Panc1 (cell line): ENCODE measurements at regions not wholly inside any gene's neighbourhood (a gene's known extent, or its start where the extent isn't known, plus 50 kb on each side); places are given as distances from the start of the nearest gene placed in this dataset.
A peak's percentile ranks its signal among the peaks of the same experiment; 100 is the strongest.

ENCODE experiments used
- ATAC-seq: fragments of 200-7000 bp; cut with Tn5 transposase; 2 replicates; pipeline ENCODE4 v1.9.1; 2020; ENCODE audit warnings: mild to moderate bottlenecking, moderate library complexity
- BruUV-seq: library from RNA; stranded (reverse); fragments of 400-500 nt; replicated peaks from 2 replicates; lab custom pipeline; 2021; lab: Mats Ljungman, UMichigan
- CTCF ChIA-PET: fragments of 300-600 bp; sonication (Branson Sonifier 250); formaldehyde crosslinking; loops from one replicate; lab custom pipeline; 2022; ENCODE audit warnings: antibody characterized with exemption; lab: Charles Lee
- POLR2A ChIA-PET: fragments of 300-600 bp; sonication (Branson Sonifier 250); formaldehyde crosslinking; loops from one replicate; lab custom pipeline; 2022; ENCODE audit warnings: antibody characterized with exemption; lab: Charles Lee
- DNase-seq: peaks from one replicate; pipeline ENCODE4 v3.0.0-alpha.2; 2010; ENCODE audit warnings: low read depth, low spot score
- H3K27ac ChIP-seq: 2 replicates; pipeline ENCODE4 v1.5.1; 2011; ENCODE audit warnings: mild to moderate bottlenecking, low read length, inconsistent platforms
- H3K27me3 ChIP-seq: fragments of 200-500 bp; sonication (Bioruptor generic); 2 replicates; pipeline ENCODE4 v1.6.0; 2014; ENCODE audit warnings: low read length, inconsistent platforms; ENCODE audit not compliant: control insufficient read depth, insufficient read depth
- H3K36me3 ChIP-seq: fragments of 200-500 bp; sonication (Bioruptor generic); 2 replicates; pipeline ENCODE4 v1.5.1; 2014; ENCODE audit warnings: inconsistent platforms, mild to moderate bottlenecking, low read length, moderate library complexity; ENCODE audit not compliant: control insufficient read depth, insufficient read depth
- H3K4me1 ChIP-seq: 2 replicates; pipeline ENCODE4 v1.5.1; 2011; ENCODE audit warnings: inconsistent platforms, mild to moderate bottlenecking, low read length, moderate library complexity; ENCODE audit not compliant: control insufficient read depth, insufficient read depth
- H3K4me3 ChIP-seq, 2 experiments: 2 replicates each; pipeline ENCODE4 v1.5.1; 2011 to 2012; ENCODE audit warnings: low read depth in 2 of 2, low read length in 2 of 2, mild to moderate bottlenecking in 2 of 2, inconsistent platforms in 1 of 2, moderate library complexity in 1 of 2
- H3K9me3 ChIP-seq: fragments of 200-500 bp; sonication (Bioruptor generic); 2 replicates; pipeline ENCODE4 v1.5.1; 2014; ENCODE audit warnings: low read depth, mild to moderate bottlenecking, inconsistent platforms, low read length, moderate library complexity; ENCODE audit not compliant: control insufficient read depth, insufficient read depth
- POLR2AphosphoS5 ChIP-seq: IDR thresholded peaks from 2 replicates; pipeline ENCODE4 v1.6.1; 2012; ENCODE audit warnings: mild to moderate bottlenecking, low read depth, low read length, moderate library complexity
- REST ChIP-seq, 2 experiments: IDR thresholded peaks; 2 replicates each; pipeline ENCODE4 v1.6.1; 2011 to 2012; ENCODE audit warnings: low read depth in 2 of 2, control low read depth in 1 of 2, low read length in 1 of 2, mild to moderate bottlenecking in 1 of 2, moderate library complexity in 1 of 2; ENCODE audit not compliant: insufficient read depth in 1 of 2
- SIN3A ChIP-seq: IDR thresholded peaks from 2 replicates; pipeline ENCODE4 v1.6.1; 2012; ENCODE audit warnings: low read depth, mild to moderate bottlenecking, low read length, moderate library complexity, borderline replicate concordance; ENCODE audit not compliant: insufficient read depth
- TCF7L2 ChIP-seq: IDR thresholded peaks from 2 replicates; pipeline ENCODE4 v1.6.1; 2011; ENCODE audit warnings: mild to moderate bottlenecking, low read depth, low read length, inconsistent platforms
- in situ Hi-C: cut with HindIII; loops from 2 replicates; pipeline ENCODE4 v1.10.0; 2016; ENCODE audit warnings: low sequenced_read_pairs, low pct_unique_long_range_greater_than_20kb
- intact Hi-C: fragments of 100-400 bp; cut with micrococcal nuclease; formaldehyde crosslinking; loops from one replicate; pipeline ENCODE4 v1.10.0; 2022; ENCODE audit not compliant: unreplicated experiment
- TF ChIP-seq, protein P1 (sequence below): fragments of 450-650 bp; IDR thresholded peaks from 2 replicates; pipeline ENCODE4 v1.5.1; 2017; ENCODE audit warnings: mild to moderate bottlenecking

GRCh38 chr3:115517457-115518050, 105.8 kb upstream of the GAP43 start:
- intact Hi-C loops = no loop called here
- CTCF ChIA-PET = no interaction called here

DNA sequence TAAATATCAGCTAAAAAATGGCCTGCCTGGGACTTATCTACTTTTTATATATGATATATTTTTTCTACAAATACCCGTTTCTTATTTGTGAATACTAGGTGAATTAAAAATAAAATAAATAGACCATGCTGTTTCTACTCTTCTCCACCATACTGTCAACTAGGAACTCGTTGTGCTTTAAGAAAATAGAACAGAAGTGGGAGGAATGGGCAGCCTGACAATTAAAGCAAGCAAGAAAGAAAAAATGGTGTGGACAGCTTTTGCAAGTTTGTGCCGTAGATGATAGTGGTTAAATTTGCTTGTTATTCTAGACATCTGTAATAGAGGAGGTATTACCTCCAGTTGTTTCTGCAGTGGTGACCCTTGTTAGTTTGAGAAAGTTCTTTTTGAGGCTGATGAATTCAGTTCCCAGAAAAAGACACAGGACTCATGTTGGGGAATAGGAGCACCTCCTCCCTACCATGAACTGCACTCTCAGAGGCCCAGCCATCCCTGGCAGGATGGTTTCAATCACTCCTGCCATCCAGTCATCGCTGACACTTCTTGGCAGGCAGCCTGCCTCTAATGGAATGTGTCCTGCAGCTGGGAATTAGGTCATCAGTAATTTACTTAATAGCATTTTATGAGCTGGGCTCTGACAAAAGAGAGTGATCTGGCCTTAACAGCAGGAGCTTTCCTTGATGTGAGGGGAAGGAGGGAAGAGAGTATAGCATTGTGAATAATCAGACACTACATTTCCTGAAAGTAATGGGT, 105.0 kb upstream of the GAP43 start:
- ChIA-PET POLR2A (no interaction called here), CTCF (no interaction called here)
- BruUV-seq = no TSS peak
- Histone ChIP-seq H3K4me3 (no peak overlapping the region), H3K27ac (no peak overlapping the region), H3K9me3 (no peaks in the 10 kb centered on the region), H3K27me3 (peaks cover 6% of the 10 kb centered on the region), H3K4me1 (no peaks in the 10 kb centered on the region), H3K36me3 (no peaks in the 10 kb centered on the region)
- TF ChIP-seq POLR2AphosphoS5 (no peak), TCF7L2 (no peak), SIN3A (no peak), REST (IDR thresholded peaks at IDR 0.05; ENCODE audit: insufficient read depth in 1 of 2, low read depth in 2 of 2, low read length in 1 of 2) (no peak)
- TF ChIP-seq, protein P1, sequence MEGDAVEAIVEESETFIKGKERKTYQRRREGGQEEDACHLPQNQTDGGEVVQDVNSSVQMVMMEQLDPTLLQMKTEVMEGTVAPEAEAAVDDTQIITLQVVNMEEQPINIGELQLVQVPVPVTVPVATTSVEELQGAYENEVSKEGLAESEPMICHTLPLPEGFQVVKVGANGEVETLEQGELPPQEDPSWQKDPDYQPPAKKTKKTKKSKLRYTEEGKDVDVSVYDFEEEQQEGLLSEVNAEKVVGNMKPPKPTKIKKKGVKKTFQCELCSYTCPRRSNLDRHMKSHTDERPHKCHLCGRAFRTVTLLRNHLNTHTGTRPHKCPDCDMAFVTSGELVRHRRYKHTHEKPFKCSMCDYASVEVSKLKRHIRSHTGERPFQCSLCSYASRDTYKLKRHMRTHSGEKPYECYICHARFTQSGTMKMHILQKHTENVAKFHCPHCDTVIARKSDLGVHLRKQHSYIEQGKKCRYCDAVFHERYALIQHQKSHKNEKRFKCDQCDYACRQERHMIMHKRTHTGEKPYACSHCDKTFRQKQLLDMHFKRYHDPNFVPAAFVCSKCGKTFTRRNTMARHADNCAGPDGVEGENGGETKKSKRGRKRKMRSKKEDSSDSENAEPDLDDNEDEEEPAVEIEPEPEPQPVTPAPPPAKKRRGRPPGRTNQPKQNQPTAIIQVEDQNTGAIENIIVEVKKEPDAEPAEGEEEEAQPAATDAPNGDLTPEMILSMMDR = no peak
- in situ Hi-C loops = no loop called here
- DNase-seq = peak; percentile 8
- ATAC-seq = no peak
- intact Hi-C loops = no loop called here

More at GRCh38 chr3:115517457-115518050, 105.8 kb upstream of the GAP43 start:
- no TSS peak for BruUV-seq
- DNase-seq (no peak), ATAC-seq (no peak)
- Histone ChIP-seq H3K36me3 (no peaks in the 10 kb centered on the region), H3K27ac (no peak overlapping the region), H3K4me1 (no peaks in the 10 kb centered on the region), H3K9me3 (no peaks in the 10 kb centered on the region), H3K4me3 (no peak overlapping the region), H3K27me3 (peaks cover 6% of the 10 kb centered on the region)
- POLR2A ChIA-PET = no interaction called here
- in situ Hi-C loops = no loop called here
- TF ChIP-seq, protein P1 = no peak
- no peak for TF ChIP-seq TCF7L2
- no peak for TF ChIP-seq REST (IDR thresholded peaks at IDR 0.05; ENCODE audit: insufficient read depth in 1 of 2, low read depth in 2 of 2, low read length in 1 of 2)
- no peak for TF ChIP-seq POLR2AphosphoS5
- TF ChIP-seq SIN3A = no peak
